Neural crest cell (in vitro differentiated cells): ENCODE measurements at regions not wholly inside any gene's neighbourhood (a gene's known extent, or its start where the extent isn't known, plus 50 kb on each side); places are given as distances from the start of the nearest gene placed in this dataset.
"Not testable (repeated sequence)": the region's sequence is repeated elsewhere in the genome, so short reads cannot be mapped to it uniquely, and the experiment has no call there.

Source experiments
- DNase-seq: peaks from one replicate; pipeline ENCODE4 v3.0.0; 2021; ENCODE audit warnings: low read depth, mixed read lengths, low spot score
- H3K27ac Mint-ChIP-seq: one replicate; pipeline ENCODE4 v1.8.0; 2021; ENCODE audit warnings: mild to moderate bottlenecking, mixed read lengths; ENCODE audit not compliant: unreplicated experiment
- H3K27me3 Mint-ChIP-seq: 2 replicates; pipeline ENCODE4 v1.8.0; 2021; ENCODE audit warnings: low read depth, mild to moderate bottlenecking, mixed read lengths
- H3K36me3 Mint-ChIP-seq: 2 replicates; pipeline ENCODE4 v1.8.0; 2021; ENCODE audit warnings: low read depth, mild to moderate bottlenecking, mixed read lengths
- H3K4me1 Mint-ChIP-seq: 2 replicates; pipeline ENCODE4 v1.8.0; 2021; ENCODE audit warnings: mixed read lengths
- H3K4me3 Mint-ChIP-seq: one replicate; pipeline ENCODE4 v1.8.0; 2021; ENCODE audit warnings: mild to moderate bottlenecking, mixed read lengths
- H3K9me3 Mint-ChIP-seq: 2 replicates; pipeline ENCODE4 v1.8.0; 2021; ENCODE audit warnings: mixed read lengths
- CTCF ChIP-seq: fragments of 200-600 bp; sonication (generic); conservative IDR thresholded peaks from 2 replicates; pipeline ENCODE4 v1.5.0; 2021; ENCODE audit warnings: antibody characterized with exemption, mild to moderate bottlenecking

GRCh38 chr16:35795361-35796029 lies 2336.1 kb downstream of the TP53TG3F start:
- Mint-ChIP-seq H3K27me3 (no peaks in the 10 kb centered on the region), H3K36me3 (peaks cover 7% of the 10 kb centered on the region), H3K4me1 (no peaks in the 10 kb centered on the region), H3K9me3 (peaks cover 11% of the 10 kb centered on the region), H3K27ac (no peak overlapping the region), H3K4me3 (no peak overlapping the region)
- TF ChIP-seq CTCF = no peak
- no peak for DNase-seq

- no peaks in the 10 kb centered on the region for H3K4me1 Mint-ChIP-seq
- TF ChIP-seq CTCF = no peak
- H3K4me3 Mint-ChIP-seq = no peak overlapping the region
- H3K27me3 Mint-ChIP-seq = no peaks in the 10 kb centered on the region
- peaks cover 15% of the 10 kb centered on the region for H3K36me3 Mint-ChIP-seq
- H3K9me3 Mint-ChIP-seq = peaks cover 12% of the 10 kb centered on the region
- no peak for DNase-seq
- no peak overlapping the region for H3K27ac Mint-ChIP-seq
Measured at GRCh38 chr16:35797811-35798210, 2338.4 kb downstream of the TP53TG3F start.

GRCh38 chr16:35798885-35799426 lies 2339.5 kb downstream of the TP53TG3F start:
- peaks cover 12% of the 10 kb centered on the region for H3K9me3 Mint-ChIP-seq
- H3K27ac Mint-ChIP-seq = no peak overlapping the region
- no peaks in the 10 kb centered on the region for H3K27me3 Mint-ChIP-seq
- no peaks in the 10 kb centered on the region for H3K4me1 Mint-ChIP-seq
- DNase-seq = no peak
- no peak overlapping the region for H3K4me3 Mint-ChIP-seq
- no peak for TF ChIP-seq CTCF
- peaks cover 15% of the 10 kb centered on the region for H3K36me3 Mint-ChIP-seq

- not testable (repeated sequence) for H3K9me3 Mint-ChIP-seq, H3K4me3 Mint-ChIP-seq, H3K27me3 Mint-ChIP-seq, H3K4me1 Mint-ChIP-seq, DNase-seq, H3K27ac Mint-ChIP-seq
- H3K36me3 Mint-ChIP-seq = peaks cover 15% of the 10 kb centered on the region
Measured at GRCh38 chr16:35804465-35804864, 2345.1 kb downstream of the TP53TG3F start.

- no peak for DNase-seq
- Mint-ChIP-seq H3K27me3 (no peaks in the 10 kb centered on the region), H3K4me3 (no peak overlapping the region), H3K27ac (no peak overlapping the region), H3K4me1 (no peaks in the 10 kb centered on the region), H3K9me3 (peaks cover 8% of the 10 kb centered on the region), H3K36me3 (no peaks in the 10 kb centered on the region)
- no peak for TF ChIP-seq CTCF
Measured at GRCh38 chr16:35823342-35823741, 2363.9 kb downstream of the TP53TG3F start.

GRCh38 chr16:35841632-35842031 lies 2382.2 kb downstream of the TP53TG3F start:
- no peak overlapping the region for H3K27ac Mint-ChIP-seq
- peaks cover 23% of the 10 kb centered on the region for H3K9me3 Mint-ChIP-seq
- no peak for TF ChIP-seq CTCF
- H3K4me1 Mint-ChIP-seq = no peaks in the 10 kb centered on the region
- no peak overlapping the region for H3K4me3 Mint-ChIP-seq
- no peak for DNase-seq
- H3K27me3 Mint-ChIP-seq = no peaks in the 10 kb centered on the region
- H3K36me3 Mint-ChIP-seq = peaks cover 3% of the 10 kb centered on the region
